SW480 (cell line): ENCODE measurements at regions not wholly inside any gene's neighbourhood (a gene's known extent, or its start where the extent isn't known, plus 50 kb on each side); places are given as distances from the start of the nearest gene placed in this dataset.
"Not testable (repeated sequence)": the region's sequence is repeated elsewhere in the genome, so short reads cannot be mapped to it uniquely, and the experiment has no call there.

Experiments
- DNase-seq: peaks from one replicate; pipeline ENCODE4 v3.0.0-alpha.2; 2016; ENCODE audit warnings: low spot score

- DNase-seq, result no peak
Observed at GRCh38 chr2:43146083-43146482, 80.3 kb downstream of the ZFP36L2 start.

- no peak for DNase-seq
Observed at GRCh38 chr2:43144263-43144662, 82.1 kb downstream of the ZFP36L2 start.

- no peak for DNase-seq
Observed at GRCh38 chr2:43143756-43144155, 82.7 kb downstream of the ZFP36L2 start.

- DNase-seq, result no peak
Observed at GRCh38 chr2:43142921-43143438, 83.4 kb downstream of the ZFP36L2 start.

- not testable (repeated sequence) for DNase-seq
Observed at GRCh38 chr2:43141636-43142151, 84.7 kb downstream of the ZFP36L2 start.

GRCh38 chr2:43139996-43140621, 86.3 kb downstream of the ZFP36L2 start:
- no peak for DNase-seq

GRCh38 chr2:43139501-43139900, 86.9 kb downstream of the ZFP36L2 start:
- DNase-seq, result no peak

- DNase-seq, result no peak
Observed at GRCh38 chr2:43138441-43138840, 88.0 kb downstream of the ZFP36L2 start.

- no peak for DNase-seq
Observed at GRCh38 chr2:43136876-43137275, 89.5 kb downstream of the ZFP36L2 start.

- no peak for DNase-seq
Observed at GRCh38 chr2:43136011-43136799, 90.2 kb downstream of the ZFP36L2 start.

- DNase-seq, result no peak
Observed at GRCh38 chr2:43135583-43135982, 90.8 kb downstream of the ZFP36L2 start.

- DNase-seq, result no peak
Observed at GRCh38 chr2:43134571-43134889, 91.9 kb downstream of the ZFP36L2 start.

- peak; percentile 57 for DNase-seq
Observed at GRCh38 chr2:43133708-43134570, 92.5 kb downstream of the ZFP36L2 start.

- no peak for DNase-seq
Observed at GRCh38 chr2:43133336-43133707, 93.1 kb downstream of the ZFP36L2 start.

GRCh38 chr2:43132683-43133301, 93.6 kb downstream of the ZFP36L2 start:
- no peak for DNase-seq

- DNase-seq, result no peak
Observed at GRCh38 chr2:43131890-43132682, 94.3 kb downstream of the ZFP36L2 start.

- peak; percentile 98 for DNase-seq
Observed at GRCh38 chr2:43131051-43131889, 95.1 kb downstream of the ZFP36L2 start.

GRCh38 chr2:43130548-43130875, 95.9 kb downstream of the ZFP36L2 start:
- DNase-seq, result no peak

GRCh38 chr2:43129676-43130547, 96.5 kb downstream of the ZFP36L2 start:
- no peak for DNase-seq
